NCI-H2029 treated with DMSO at 0.1 percent for 48 hours (cell line): ENCODE measurements at regions not wholly inside any gene's neighbourhood (a gene's known extent, or its start where the extent isn't known, plus 50 kb on each side); places are given as distances from the start of the nearest gene placed in this dataset.

Experiments
- DNase-seq: peaks from one replicate; lab custom pipeline; 2025; lab: John Stamatoyannopoulos, UW

- DNase-seq: peak; percentile 2
Measured at GRCh38 chr4:104795264-104795939, 300.7 kb upstream of the CXXC4 start.

DNA sequence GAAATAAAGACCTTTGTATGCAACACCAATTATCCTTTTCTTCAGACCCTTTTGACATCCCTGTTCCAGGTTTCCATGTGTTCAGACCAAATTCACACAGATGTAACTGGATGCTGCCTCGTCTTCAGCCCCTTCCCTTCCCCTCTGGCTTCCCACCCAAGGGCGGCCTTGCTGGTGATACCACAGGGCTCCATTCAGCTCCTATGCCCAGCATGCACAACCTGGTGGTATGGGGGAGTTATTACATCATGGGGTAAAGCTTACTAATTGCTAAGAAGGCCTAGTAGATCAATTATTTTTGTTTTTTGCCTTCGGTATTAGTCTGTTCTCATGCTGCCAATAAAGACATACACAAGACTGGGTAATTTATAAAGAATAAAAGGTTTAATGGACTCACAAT, 317.0 kb upstream of the CXXC4 start:
- no peak for DNase-seq

- no peak for DNase-seq
Measured at GRCh38 chr4:104815665-104816064, 321.0 kb upstream of the CXXC4 start.

GRCh38 chr4:104818579-104818978, 323.9 kb upstream of the CXXC4 start:
- no peak for DNase-seq

DNA sequence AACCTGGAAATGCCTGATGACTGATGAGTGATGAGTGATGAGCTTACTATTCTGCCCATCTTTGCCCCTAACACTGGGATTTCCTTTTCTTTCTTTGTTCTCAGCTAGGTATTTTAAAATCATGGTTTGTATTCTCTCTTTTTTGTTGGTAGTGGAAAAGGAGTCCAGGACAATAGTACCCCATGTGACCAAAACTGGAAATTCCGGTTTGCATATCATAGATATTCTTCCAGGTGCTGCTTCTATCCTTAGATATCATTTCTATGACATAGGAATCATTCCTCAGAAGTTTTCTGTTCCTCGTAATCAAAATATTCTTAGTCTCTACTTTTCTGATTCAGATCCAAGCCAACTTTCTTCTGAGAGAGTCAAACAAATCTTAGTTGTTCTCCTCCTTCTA, 320.5 kb upstream of the TET2 start:
- no peak for DNase-seq

DNA sequence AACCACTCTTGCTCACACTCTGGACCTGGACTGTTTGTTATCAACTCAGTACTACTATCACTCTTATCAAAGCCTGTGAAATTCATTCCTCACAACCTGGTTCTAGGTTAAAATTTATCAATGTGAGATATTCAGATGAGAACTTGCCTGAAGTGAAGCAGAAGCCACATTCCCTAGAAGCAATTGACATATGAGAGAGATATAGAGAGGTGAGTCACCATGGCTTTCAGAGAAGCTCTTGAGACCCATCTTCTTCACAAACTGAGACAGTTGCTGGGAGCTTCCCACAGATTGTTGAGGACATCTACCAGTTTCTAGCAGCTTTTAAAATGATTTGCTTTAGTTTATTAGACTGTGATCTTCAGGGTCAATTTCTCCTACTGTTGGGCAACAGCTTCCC, 316.9 kb upstream of the TET2 start:
- DNase-seq: no peak

- no peak for DNase-seq
Measured at GRCh38 chr4:104848597-104849225, 298.0 kb upstream of the TET2 start.

DNA sequence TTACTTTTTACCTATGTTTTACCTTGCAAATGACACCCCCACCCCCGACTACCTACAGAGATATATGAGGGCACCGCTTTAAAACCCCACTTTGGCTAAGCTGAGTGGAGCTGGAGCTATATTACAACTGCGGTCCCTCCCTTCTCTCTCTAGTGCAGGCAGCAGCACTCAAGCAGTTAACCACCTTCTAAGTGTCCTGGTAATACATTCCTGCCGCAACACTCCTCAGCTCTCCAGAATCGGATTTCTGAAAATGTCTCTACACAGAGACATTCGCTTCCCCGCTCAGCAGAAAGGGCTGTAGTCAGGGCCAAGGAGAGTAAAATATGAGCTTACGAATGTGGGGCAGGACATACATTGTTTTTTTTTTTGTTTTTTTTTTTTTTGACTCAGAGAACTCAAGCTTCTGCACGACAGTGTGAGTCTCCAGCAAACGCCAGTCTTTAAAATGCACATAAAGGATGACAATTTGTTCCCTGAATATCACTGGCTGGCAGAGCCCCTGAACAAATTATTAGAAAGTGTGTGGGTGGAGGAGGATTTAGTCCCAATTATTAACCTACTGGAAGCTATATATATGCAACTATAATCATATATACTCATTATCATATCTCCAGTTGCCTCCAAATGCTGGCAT, 287.0 kb upstream of the TET2 start:
- DNase-seq: no peak

GRCh38 chr4:104860238-104861123, 286.2 kb upstream of the TET2 start:
- peak; percentile 57 for DNase-seq

DNA sequence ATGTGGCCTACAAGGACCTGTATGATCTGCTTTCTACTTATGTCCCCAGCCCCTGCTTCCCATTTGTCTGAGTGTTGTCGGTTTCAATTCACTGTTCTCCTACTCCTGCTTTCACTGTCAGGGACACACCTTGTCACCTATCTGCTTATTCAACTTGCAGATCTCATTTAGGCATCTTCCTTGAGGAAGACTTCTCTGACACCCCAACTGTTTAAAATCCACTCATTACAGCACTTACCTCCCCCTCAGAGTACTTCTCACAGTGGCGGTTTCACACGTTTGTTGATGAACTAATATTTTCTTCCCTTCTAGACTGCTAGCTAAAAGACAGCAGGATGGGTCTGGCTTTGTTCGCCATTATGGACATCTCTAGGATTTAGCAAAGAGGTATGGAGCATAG, 279.9 kb upstream of the TET2 start:
- no peak for DNase-seq

GRCh38 chr4:104868533-104868932, 278.1 kb upstream of the TET2 start:
- DNase-seq: no peak

- DNase-seq: no peak
Measured at GRCh38 chr4:104868958-104869357, 277.7 kb upstream of the TET2 start.

- DNase-seq: no peak
Measured at GRCh38 chr4:104869831-104870230, 276.8 kb upstream of the TET2 start.

GRCh38 chr4:104870495-104871233, 276.0 kb upstream of the TET2 start:
- no peak for DNase-seq

DNA sequence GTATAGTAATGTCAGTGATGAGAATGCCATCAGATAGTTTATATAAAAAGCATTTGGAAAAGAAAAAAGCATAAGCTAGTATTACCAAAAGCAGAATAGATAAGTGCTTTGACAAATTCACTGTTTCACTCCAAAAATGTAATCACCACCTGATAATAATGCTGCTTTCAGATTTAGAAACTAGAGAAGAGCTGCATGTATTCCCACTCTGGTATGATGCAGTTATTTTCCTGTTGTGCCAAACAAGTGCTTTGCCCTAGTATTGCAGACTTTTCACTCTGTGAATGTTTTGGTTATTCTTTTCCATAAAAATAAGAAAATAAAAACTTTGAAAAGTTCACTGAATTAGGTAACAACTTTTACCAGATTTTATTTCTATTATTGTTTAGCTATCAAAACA, 267.7 kb upstream of the TET2 start:
- no peak for DNase-seq

DNA sequence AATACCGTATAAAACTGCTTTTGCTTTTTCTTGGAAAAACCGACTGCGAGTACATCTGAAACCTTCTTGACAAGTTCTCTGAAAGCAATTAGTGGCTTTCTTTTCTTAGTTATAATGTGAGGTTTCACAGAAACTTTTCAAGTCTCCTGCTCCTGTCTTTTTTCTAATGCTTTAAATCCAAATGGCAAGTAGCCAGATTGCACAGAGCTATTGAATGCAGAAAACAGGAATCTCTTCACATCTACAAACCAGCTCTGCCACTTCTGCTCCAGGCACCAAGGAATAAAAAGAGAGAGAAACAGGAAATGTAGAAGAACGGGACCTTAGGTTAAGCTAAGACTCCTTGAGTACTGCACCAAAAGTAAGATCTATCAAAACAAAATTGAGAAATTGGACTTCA, 267.3 kb upstream of the TET2 start:
- no peak for DNase-seq

GRCh38 chr4:104879854-104880253, 266.8 kb upstream of the TET2 start:
- no peak for DNase-seq

DNA sequence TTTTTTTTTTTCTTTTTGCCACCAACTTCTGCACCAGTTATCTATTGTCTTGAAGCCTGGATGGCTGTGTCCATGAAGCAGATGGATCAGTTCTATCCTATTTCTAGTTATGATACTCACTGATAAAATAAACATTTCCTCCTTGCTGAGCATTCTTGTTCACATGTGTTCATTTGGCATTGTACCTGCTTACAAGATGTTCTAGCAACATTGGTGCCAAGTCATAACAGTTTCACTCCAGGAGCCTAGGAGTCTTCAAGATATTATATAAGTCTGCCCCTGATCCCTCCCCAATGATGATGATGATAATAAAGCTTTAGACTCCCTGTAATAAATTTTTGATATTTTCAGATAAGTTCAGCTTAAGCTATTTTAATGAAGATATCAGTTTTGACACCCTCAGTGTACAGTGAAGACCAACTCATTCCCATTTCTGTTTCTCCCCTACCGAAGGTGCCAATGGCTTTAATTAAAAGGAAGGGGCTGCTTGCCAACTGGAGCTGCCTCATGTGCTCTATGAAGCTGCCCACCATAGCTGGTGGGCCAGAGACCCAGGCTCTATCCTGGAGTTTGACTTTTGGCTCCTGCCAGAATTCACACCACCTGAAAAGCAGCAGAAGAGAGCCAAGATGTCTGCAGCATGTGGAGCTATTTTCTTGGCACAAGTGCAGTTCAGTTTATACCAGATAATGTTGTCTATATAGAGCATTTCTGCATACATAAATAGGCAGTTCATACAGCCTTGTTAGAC, 265.4 kb upstream of the TET2 start:
- DNase-seq: no peak

DNA sequence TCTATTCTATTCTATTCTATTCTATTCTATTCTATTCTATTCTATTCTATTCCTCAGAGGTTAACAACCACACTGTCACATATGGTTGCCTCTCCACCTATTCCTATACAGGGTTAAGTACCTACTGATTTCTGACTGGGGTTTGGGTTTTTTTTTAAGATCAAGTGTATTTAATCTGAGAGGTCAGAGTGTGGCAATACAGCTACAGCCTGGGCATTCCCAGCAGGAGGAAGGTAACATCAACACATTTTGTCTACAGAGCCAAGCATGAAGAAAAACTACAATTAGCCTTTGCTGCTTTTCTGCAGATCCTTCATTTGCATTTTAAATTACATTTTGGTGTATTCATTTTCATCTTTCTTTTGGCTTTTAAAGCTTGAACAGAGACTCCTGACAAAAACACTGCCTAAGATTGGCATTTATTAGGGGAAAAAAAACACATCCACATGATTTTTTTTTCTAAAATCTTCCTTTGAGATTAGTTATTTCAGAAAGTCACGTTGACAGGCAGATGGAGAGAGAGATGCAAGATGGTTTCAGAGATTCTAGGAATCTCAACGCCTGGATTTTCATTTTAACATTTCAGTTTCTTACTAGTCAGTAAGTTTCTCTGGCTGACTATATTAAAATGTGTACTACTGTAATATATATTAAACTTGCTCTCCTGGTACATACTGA, 255.9 kb upstream of the TET2 start:
- DNase-seq: no peak
